ENCODE measurements at regions not wholly inside any gene's neighbourhood (a gene's known extent, or its start where the extent isn't known, plus 50 kb on each side); places are given as distances from the start of the nearest gene placed in this dataset.
"Not testable (repeated sequence)": the region's sequence is repeated elsewhere in the genome, so short reads cannot be mapped to it uniquely, and the experiment has no call there.

DNA sequence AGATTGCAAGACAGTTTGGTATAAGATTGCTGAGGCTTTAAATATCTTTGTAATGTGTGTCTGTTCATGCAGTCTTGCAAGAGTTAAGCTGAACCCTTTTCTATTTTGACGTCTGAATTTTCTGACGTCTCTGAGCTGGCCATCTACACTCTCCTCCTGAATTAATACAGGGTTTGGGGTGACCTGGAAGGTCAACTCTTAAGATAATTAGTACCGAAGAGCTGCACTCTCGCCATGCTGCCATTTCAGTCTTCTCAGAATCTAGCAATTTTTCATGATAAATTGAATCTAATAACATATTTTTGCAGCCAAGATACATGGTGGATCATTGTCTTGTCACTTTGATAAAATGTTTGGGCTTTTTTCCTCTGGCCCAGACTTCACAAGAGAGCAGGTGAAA is 1245.2 kb upstream of the CELF4 start:
- DNase-seq (no peak), ATAC-seq (ENCODE audit: poor library complexity) (no peak)
- intact Hi-C loops (cut with DNase I), result no loop called here

DNA sequence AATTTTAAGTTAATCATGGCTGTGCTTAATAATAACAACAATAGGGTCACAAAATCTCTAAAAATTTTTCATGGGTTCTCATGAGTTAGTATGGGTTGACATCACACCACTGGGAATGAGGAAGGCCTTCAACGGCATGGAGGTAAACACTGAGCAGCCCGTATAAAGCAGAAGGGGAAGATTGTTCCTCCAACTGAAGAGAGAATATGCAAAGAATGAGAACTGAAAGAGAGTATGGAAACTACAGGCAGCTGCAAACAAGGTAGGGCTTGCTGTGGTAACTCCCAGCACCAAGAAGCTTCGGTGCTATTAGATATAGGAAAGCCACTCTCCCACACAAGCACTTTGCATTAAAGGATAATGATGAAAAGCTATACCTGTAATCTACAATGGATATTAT is 1242.3 kb upstream of the CELF4 start:
- DNase-seq, result no peak
- ATAC-seq (ENCODE audit: poor library complexity), result no peak
- intact Hi-C loops (cut with DNase I), result no loop called here

DNA sequence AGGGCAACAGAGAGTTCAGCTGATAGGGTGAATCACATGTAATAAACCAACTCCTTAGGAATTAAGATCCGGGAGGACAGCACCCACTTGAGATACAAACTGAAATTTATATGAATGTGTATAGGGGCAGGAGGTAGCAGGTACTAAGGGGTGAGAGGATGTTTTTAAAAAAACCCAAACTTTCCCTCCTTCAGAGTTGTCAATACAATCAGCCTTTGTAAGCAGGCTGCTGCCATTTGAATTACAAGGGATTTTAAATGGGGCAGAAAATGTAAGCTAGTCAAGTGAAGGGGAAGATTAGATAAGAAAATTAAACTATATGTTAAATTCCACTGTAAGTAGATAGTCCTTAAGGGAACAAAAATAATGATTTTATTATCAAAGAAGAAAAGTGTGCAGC is 1239.7 kb upstream of the CELF4 start:
- DNase-seq, result no peak
- ATAC-seq (ENCODE audit: poor library complexity), result no peak
- intact Hi-C loops (cut with DNase I), result no loop called here

DNA sequence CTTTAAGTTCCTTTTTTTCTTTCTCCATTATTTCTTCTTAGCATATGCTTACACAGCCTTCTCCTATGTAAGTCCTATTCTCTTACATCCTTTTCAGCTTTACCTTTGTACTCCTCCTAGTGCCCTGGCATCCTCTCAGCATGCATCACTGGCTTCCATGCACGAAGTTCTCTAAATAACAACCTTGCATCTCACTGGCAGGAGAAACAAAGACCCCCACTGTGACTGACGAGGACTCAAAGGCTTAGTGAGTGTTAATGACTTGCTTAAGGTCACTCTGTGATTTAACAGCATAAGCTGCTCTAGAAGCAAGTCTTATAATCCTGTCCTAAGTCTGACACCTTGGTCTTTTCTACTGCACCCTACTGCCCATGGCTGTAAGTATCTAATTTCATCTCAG is 1236.0 kb upstream of the CELF4 start:
- ATAC-seq (ENCODE audit: poor library complexity), result no peak
- intact Hi-C loops (cut with DNase I), result no loop called here
- DNase-seq, result no peak

DNA sequence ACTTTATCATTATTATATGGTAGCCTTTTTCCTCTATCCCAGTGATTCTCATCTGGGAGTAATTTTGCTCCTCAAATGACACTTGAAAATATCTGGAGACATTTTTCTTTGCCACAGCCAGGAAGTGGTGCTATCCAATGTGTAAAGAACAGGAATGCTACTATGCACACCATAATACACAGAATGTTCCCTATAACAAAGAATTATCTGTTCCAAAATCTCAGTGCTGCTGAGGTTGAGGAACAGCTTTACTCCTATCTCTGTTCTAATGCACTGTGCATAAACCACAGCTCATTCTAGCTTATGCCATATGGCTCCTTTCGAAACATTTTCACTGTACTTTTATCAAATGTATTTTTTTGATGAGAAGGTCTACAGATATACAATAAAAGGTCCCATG is 1231.2 kb upstream of the CELF4 start:
- intact Hi-C loops (cut with DNase I), result no loop called here
- DNase-seq (no peak), ATAC-seq (ENCODE audit: poor library complexity) (no peak)

DNA sequence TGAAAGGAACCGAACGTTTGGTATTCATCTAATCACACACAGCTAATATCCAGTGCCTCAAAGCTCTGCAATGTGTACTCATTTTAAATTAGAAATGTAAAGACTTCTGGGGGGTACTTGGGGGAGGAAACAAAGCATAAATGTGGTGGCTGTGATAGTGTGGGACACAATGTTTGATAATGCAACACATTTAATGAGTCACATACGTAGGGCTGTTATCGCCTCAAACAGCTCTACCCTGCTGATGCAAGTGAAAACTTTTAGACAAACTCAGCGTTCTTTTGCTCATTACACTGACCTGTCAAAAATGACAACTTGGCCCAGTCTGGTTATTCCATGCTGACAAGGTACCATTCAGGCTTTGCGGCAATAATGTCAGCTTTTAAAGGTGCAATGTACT is 1227.1 kb upstream of the CELF4 start:
- ATAC-seq (ENCODE audit: poor library complexity) (no peak), DNase-seq (no peak)
- intact Hi-C loops (cut with DNase I), result no loop called here

DNA sequence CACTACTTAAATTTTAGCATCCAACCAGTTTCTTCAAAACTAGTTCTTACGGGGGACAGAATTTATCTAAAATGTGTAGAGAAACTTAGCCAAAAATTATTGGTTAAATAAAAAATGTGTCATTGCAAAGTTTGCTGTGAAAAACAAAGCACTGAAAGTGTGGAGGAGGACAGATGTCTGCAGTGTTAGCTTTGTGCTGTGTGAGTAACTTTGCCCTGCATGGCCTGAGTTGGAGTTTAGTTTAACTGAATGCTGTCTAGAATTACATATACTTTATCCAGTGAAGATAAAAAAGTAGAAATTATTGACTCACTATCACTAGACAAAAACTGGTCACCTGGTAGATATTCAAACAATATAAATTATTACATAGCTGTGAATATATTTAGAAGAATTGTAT is 1225.2 kb upstream of the CELF4 start:
- DNase-seq, result no peak
- intact Hi-C loops (cut with DNase I), result no loop called here

DNA sequence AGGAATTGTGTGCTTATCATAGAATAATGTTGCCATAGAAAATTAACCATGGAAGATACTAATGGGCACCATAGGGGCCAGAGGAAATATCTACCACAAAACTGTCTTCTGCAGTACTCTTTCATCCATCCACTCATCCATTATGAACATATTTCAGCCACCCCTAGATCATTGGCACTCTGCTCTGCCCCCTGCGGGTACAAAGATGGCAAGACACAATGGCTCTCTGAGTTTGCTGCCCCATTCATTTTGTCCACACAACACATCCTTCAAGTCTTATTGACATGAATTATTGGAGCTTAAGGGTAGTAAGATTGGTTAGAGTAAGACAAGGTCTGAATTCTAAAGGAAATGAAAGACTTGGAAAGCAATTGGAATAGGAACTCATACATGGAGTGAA is 1224.7 kb upstream of the CELF4 start:
- DNase-seq (no peak), ATAC-seq (ENCODE audit: poor library complexity) (no peak)
- intact Hi-C loops (cut with DNase I), result no loop called here

More for the DNA sequence above, 1225.2 kb upstream of the CELF4 start:
- ATAC-seq (ENCODE audit: poor library complexity), result no peak

DNA sequence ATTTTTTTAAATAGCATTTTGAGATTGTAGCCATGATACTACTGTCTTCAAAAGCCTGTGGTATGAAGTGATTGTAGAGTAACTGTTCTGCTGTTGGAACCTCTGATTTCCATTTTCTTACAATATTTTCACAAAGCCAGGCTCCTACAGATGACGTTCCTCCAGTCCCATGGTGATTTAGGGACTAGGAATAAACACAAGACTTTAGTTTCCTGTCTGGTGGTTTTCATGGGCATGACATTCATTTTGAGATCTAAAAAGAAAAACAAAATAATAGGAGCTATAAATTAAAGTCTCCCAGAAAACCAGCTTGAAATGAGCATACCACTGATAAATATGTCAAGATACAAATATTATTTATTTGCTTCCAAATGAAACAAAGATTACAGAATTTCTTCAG is 1223.5 kb upstream of the CELF4 start:
- intact Hi-C loops (cut with DNase I), result no loop called here
- ATAC-seq (ENCODE audit: poor library complexity) (no peak), DNase-seq (no peak)

DNA sequence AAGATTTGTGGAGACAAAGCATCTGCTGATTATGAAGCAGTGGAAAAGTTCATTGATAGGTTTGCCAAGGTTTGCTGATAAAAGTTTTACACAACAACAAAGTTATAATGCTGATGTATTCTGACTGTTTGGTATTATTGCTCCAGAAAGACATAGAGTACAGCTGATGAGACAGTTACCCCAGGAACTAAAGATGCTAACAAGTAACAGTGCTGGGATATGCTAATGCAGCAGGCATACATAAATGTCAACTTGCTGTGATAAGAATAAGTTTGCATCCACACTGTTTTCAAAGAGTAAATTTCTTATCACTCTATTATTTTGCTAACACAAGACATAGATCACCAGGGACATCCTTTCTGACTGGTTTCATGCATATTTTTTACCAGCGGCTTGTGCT is 1221.3 kb upstream of the CELF4 start:
- ATAC-seq (ENCODE audit: poor library complexity) (no peak), DNase-seq (no peak)
- intact Hi-C loops (cut with DNase I), result no loop called here

DNA sequence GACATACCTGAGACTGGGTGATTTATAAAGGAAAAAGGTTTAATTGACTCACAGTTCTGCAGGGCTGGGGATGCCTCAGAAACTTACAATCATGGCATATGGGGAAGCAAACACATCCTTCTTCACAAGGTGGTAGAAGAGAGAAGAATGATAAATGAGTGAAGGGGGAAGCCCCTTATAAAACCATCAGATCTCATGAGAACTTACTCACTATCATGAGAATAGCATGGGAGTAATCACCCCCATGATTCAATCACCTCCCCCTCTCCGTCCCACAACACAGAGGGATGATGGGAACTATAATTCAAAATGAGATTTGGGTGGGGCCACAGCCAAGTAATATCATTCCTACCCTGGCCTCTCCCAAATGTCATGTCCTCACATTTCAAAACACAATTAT is 1206.0 kb upstream of the CELF4 start:
- intact Hi-C loops (cut with DNase I); DNase-seq; ATAC-seq (ENCODE audit: poor library complexity): not testable (repeated sequence)

DNA sequence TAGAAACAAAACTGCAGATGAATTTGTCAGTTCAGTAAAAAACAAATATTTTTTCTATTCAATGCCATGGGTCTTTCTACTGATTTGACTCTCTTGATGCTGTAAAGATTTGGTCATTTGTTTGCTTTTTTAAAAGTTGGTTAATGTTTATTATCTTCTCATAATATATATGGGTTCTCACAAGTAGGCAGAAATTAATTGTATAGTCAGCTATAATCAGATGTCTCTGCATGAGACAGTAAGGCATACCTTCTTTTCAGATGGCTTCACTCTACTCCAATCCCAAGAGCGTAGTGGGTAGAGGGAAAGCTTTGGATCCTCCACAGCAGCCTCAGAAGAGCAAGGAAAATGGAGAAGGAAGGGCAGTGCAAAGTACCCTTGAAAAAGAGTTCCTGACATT is 1202.9 kb upstream of the CELF4 start:
- DNase-seq (no peak), ATAC-seq (ENCODE audit: poor library complexity) (no peak)
- intact Hi-C loops (cut with DNase I), result no loop called here

DNA sequence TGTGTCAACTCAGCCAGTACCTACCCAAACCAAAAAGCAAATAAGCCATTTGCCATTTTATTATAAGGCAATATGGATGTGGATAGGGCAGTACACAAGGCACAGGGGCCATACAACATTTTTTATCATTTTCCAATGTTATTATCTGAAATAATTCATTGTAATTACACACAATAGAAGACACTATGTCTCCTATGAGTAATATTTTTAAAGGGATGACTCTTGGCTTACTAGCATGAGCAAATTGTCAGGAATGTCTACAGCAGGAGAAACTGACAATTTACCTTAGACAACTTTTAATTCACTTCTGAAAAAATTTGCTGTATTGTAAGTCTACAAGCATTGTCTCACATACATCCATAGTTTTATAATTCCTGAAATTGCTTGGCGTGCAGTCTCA is 1193.9 kb upstream of the CELF4 start:
- no peak for ATAC-seq (ENCODE audit: poor library complexity)
- intact Hi-C loops (cut with DNase I), result no loop called here
- DNase-seq, result no peak

DNA sequence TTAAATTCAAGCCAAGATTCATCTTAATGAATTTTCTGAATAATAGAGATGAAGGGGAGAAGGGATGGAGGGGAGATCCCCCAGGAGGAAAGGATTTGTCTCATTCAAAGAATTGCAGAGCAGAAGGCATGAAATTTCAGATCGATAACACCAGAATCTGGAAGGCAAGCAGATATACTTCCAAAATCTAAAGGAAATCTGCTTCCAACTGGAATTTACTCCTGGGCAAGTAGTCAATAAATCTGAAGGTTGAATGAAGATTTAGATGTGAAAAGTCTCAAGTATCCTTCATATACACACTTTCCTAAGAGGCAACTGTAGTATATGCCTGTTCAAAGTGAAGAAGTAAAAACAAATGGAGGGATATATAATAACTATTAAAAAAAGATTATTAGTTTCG is 1190.8 kb upstream of the CELF4 start:
- intact Hi-C loops (cut with DNase I), result no loop called here
- no peak for DNase-seq
- ATAC-seq (ENCODE audit: poor library complexity), result no peak

DNA sequence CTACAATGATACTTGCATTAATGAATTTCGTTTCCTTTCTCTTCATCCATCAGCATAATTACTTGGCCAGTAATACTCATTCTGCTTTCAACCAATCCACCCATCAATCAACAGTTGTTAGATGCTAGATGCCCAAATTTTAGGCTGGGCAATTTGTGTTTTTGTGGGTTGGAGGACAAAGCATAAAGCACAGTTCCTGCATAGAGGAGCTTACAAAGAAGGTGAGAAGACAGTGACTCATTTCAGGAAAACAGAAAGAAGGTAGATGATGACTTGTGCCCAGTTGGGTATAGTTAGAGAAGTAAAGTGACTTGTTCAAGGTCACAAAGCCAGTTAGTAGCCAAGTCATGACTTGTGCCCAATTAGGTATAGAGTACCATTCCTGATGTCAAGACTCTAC is 1186.8 kb upstream of the CELF4 start:
- ATAC-seq (ENCODE audit: poor library complexity) (no peak), DNase-seq (no peak)
- intact Hi-C loops (cut with DNase I), result no loop called here

DNA sequence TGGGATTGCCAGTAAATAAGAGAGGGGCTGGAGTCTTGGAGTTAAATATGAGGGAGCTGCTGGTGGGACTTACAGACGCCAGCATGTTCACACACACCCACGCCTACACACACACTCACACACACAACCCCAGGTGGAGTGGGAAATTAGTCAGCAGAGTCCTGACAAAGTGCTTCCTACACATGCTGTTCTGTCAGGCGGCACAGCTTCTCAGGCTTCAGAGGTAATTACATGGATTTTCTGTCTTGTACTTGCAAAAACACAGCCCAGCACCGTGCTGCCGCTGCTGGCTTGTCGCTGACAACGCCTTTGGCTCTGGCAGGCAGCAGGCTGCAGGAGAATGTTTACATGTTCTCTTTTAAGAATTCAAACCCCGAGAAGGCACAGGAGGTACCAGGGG is 1186.3 kb upstream of the CELF4 start:
- intact Hi-C loops (cut with DNase I), result no loop called here
- ATAC-seq (ENCODE audit: poor library complexity), result no peak
- DNase-seq, result no peak

DNA sequence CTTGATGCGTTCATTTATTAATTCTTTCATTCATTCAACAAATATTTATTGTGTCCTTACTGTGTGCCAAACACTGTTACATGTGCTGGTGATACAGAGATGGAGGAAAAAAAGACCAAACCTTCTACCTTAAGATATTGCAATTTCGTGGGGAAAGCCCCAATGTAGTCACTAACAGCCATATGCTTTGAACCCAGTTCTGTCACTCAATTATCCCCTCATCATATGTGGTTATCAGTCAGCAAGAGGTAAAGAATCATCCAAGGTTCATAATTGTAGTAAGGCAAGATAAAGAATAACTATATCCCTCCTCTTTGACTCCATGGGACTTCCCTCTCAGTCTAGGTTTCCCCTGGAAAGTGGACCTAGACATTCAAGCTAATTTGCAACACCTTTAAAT is 1185.6 kb upstream of the CELF4 start:
- intact Hi-C loops (cut with DNase I), result no loop called here
- ATAC-seq (ENCODE audit: poor library complexity), result no peak
- DNase-seq, result no peak

DNA sequence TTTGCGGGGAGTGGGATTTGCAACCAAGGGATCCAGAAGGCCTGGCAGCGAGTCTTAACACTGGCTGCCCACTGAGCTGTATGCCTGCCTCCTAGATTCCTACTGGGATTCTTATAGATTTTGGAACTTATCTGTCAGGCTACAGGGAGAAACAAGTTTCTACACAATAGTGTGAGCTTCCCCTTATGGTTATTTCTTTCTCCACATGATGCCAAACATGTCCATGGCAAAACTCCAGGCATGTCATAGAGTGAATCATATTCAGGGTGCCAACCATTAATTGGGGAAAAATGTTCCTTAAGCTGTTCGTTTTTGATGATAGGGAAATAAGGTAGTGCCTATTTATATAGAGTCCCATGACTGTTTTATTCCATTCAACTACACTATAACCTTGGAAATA is 1185.2 kb upstream of the CELF4 start:
- intact Hi-C loops (cut with DNase I), result no loop called here
- no peak for DNase-seq
- no peak for ATAC-seq (ENCODE audit: poor library complexity)

DNA sequence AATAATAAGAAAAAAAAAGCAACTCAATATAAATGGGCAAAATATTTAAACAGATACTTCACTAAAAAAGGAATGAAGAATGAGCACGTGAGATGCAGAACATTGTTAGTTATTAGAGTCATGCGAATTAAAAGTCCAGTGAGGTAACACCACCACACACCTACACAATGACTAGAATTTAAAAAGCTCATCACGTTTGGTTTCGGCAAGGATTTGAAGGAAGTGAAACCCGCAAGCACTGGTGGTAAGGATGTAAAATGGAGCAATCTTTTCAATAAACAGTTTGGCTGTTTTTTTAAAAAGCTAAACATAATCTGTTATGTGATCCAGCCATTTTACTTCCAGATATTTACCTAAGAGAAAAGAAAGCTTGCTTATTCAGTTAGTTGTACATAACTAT is 1181.6 kb upstream of the CELF4 start:
- DNase-seq (no peak), ATAC-seq (ENCODE audit: poor library complexity) (no peak)
- intact Hi-C loops (cut with DNase I), result no loop called here

DNA sequence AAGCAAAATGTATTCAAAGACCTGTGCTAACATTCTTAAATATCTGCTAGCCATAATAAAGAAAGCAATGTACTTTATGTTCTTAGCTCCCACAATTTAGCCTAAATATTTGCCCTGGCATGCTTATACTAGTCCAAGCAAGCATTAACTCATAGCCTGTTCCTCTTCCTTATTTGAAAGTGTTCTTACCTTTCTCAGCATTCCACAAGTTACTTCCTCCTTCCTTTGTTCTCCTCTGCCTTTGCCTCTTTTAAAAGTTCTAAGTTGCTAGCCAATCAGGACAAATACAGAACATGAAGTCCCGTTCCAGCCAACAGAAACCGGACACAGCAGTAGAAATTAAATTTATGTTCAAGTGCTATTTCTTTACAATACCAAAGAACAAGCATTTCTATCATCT is 1154.6 kb upstream of the CELF4 start:
- DNase-seq; ATAC-seq (ENCODE audit: poor library complexity); intact Hi-C loops (cut with DNase I): not testable (repeated sequence)

DNA sequence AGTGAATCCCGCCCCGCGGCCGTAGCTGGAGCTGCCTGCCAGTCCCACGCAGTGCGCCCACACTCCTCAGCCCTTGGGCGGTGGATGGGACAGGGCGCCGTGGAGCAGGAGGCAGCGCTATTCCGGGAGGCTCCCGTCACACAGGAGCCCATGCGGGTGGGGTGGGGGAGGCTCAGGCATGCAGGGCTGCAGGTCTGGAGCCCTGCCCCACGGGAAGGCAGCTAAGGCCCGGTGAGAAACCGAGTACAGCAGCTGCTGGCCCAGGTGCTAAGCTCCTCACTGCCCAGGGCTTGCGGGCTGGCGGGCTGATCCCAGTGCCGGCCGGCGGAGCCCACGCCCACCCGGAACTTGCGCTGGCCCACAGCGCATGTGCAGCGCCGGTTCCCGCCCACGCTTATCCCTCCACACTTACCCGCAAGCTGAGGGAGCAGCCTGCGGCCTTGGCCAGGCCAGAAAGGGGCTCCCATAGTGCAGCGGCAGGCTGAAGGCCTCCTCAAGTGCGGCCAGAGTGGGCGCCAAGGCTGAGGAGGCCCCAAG is 1152.8 kb upstream of the CELF4 start:
- intact Hi-C loops (cut with DNase I), result no loop called here
- DNase-seq, result no peak
- no peak for ATAC-seq (ENCODE audit: poor library complexity)

DNA sequence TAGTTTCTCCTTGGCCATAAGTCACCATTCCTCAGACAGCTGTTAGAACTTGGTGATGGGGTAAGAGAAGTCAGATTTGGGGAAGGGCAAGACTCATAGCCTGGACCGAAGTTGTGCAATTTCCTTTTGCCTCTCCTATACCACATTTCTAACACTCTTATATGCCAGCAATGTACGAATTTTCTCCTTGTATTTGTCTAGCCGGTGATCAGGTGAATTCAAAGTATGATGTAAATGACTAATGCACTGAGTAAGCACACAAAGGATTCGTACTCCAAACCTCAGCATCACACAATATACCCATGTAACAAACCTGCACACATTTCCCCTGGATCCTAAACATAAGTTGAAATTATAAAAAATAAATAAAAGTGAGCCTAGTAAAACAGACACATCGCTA is 1143.5 kb upstream of the CELF4 start:
- intact Hi-C loops (cut with DNase I), result no loop called here
- ATAC-seq (ENCODE audit: poor library complexity), result no peak
- DNase-seq, result no peak

Measured in Right ventricle myocardium superior (tissue), 1 donor.